Stimulated activated CD8-positive, alpha-beta memory T cell treated with anti-CD3 and anti-CD28 coated beads, Interleukin-15, amount 100 ng/mL, for 48 hours (primary cell): ENCODE measurements at regions not wholly inside any gene's neighbourhood (a gene's known extent, or its start where the extent isn't known, plus 50 kb on each side); places are given as distances from the start of the nearest gene placed in this dataset.

ENCODE experiments used
- DNase-seq, 2 donors: peaks; one replicate each; pipeline ENCODE4 v3.0.0-alpha.2; 2020; ENCODE audit warnings: low read depth in 2 of 2

- no peak for DNase-seq
Observed at GRCh38 chr22:19621373-19622060, 92.8 kb upstream of the SEPTIN5 start.

- no peak for DNase-seq
Observed at GRCh38 chr22:19622061-19622441, 92.3 kb upstream of the SEPTIN5 start.

GRCh38 chr22:19625331-19626041 lies 88.8 kb upstream of the SEPTIN5 start:
- DNase-seq = no peak

DNA sequence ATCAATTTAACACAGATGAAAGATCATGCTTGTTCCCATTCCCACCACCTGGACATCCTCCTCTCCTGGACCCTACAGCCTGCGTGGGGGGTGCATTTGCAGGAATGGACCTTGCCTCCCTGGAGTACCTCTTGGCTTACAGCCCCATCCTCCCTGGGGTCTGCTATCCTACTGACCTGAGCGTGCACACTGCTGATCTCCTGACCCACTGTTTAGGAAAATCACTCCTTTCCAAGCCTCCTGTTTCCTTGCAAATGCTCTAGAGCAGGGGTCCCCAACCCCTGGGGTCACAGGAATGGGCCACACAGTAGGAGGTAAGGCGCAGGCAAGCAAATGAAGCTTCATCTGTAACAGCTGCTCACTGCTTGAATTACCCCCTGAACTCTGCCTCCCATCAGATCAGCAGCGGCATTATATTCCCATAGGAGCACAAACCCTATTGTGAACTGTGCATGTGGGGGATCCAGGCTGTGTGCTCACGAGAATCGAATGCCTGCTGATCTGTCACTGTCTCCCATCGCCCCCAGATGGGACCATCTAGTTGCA lies 88.2 kb upstream of the SEPTIN5 start:
- DNase-seq = no peak

DNA sequence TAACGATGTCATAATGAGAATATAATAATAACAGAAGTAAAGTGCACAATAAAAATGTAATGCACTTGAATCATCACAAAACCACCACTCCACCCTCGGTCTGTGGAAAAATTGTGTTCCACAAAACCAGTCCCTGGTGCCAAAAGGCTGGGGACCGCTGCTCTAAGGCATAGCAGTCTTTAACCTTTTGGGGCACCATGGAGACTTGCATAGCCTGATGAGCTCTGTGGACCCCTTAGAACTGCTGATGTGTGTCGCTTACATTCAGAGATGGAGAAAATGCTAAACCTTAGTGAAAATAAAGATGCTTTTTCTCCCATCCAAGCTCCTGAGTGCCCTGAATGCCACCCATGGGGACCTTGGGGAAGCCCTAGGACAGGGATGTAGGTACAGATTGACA lies 87.6 kb upstream of the SEPTIN5 start:
- no peak for DNase-seq

GRCh38 chr22:19628038-19628776 lies 86.1 kb upstream of the SEPTIN5 start:
- DNase-seq = no peak

GRCh38 chr22:19629331-19629719 lies 85.0 kb upstream of the SEPTIN5 start:
- DNase-seq = no peak

DNA sequence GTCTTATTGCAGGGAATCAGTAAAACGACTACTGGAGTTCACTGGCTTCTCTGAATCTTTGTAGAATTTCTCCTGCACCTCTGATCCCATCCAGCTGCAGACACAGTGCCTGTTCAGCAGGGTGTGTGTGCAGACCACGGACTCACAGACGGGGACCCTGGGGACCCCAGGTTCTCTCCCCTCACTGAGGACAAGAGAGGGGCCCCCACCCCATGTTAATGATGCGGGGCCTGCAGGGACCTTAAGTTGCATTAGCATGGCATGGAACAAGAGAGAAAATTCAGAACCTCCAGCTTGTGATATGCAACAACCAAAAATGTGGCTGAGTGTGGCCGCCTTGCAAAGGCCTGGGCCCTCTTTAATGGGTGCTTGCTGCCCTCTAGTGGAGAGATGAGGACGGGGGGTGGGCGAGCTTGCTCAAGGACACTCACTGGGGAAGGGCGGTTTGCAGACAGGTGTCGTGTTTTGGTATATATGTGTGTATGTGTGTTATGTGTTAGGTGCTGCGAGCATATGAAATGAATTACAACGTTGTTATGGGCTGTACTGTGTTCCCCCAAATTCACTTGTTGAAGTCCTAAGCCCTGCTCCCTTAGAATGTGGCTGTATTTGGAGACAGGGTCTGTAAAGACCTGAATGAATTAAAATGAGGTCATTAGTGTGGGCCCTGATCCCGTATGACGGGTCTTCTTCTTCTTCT lies 84.4 kb upstream of the SEPTIN5 start:
- peak; percentile 60 to 65 for DNase-seq

GRCh38 chr22:19630614-19631013 lies 83.7 kb upstream of the SEPTIN5 start:
- DNase-seq = no peak

GRCh38 chr22:19631899-19632667 lies 82.2 kb upstream of the SEPTIN5 start:
- DNase-seq = no peak

- no peak for DNase-seq
Observed at GRCh38 chr22:19632668-19633148, 81.6 kb upstream of the SEPTIN5 start.

GRCh38 chr22:19634226-19634975 lies 79.9 kb upstream of the SEPTIN5 start:
- DNase-seq = no peak

DNA sequence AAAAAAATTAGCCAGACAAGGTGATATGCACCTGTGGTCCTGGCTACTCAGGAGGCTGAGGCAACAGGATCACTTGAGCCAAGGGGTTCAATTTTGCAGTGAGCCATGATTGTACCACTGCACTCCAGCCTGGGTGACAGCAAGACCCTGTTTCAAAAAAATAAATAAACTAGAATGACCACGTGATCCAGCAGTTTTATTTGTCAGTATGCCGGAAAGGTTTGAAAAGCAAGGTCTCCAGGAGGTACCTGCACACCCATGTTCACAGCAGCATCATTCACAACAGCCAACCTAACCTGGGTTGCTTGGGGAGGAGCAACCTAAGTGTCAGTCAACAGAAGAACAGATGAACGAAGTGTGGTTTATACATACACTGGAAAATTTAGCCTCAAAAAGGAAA lies 78.7 kb upstream of the SEPTIN5 start:
- no peak for DNase-seq

- DNase-seq = no peak
Observed at GRCh38 chr22:19636696-19637407, 77.5 kb upstream of the SEPTIN5 start.

DNA sequence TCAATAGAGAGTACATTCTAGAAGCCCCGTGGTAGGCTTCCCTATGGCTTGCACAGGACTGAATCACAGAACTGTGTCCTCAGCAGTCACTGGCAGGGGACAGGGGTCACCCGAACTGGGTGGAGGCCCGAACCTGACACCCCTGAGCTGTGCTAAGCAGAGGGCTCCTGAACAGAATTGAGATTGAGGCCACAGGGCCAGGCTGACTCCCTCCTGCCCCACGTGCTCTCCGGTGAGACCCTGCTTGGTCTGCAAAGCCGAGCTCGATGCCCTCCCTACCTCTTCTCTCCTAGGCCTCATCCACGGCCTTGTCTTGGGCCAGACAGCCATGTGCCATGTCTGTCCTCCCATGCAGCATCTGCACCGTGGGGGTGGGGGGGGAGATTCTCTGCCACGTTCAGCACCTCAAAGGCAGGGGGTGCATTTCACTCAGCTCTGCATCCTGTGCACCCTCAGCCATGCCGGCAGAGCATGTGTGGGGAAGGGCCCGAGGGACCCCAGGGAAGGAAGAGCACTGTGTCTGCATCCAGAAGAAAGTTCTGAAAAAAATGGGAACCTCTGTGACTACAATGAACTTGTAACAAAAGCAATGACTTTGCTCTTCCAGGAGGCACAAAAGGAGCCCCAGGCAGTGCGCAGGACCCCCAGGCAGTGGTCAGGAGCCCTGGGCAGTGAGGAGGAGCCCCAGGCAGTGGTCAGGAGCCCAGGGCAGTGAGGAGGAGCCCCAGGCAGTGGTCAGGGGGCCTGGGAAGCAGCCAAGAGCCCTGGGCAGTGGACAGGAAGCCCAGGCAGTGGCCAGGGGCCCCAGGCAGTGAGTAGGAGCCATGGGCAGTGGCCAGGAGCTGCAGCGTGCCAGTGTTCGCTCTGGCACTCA lies 76.7 kb upstream of the SEPTIN5 start:
- no peak for DNase-seq

DNA sequence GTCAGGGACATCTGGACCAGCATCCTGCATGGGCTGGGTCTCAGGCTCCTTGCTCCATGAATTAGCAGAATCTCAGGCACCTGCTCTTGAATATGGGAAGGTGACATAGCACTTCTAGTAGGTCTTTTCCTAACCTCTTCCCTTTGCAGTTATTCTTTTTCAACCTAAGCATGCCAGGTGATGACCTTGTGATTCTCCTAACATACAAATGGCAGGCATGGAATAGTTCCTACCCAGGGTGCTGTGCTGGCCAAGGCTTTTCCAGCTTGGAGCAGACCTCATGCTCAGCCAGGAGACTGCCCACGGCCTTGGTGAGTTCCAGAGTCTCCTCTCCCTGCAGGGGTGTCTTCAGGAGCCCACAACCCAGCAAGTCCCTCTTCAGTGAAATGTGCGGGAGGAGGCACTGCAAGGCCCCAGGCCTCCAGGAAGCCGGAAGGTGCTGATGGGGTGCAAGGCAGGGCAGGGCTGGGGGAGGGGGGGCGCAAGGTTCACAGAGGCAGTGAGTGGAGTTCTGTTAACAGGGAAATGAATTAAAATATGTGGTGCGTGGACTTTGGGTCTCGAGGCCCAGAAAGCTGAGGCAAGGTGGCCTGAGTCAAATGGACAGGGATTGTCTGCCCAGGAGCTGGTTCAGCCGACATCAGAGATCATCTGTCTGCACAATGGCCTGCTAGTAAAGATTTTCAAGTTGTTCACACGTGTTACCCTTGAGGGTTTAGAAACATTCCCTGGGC lies 75.9 kb upstream of the SEPTIN5 start:
- DNase-seq = no peak

DNA sequence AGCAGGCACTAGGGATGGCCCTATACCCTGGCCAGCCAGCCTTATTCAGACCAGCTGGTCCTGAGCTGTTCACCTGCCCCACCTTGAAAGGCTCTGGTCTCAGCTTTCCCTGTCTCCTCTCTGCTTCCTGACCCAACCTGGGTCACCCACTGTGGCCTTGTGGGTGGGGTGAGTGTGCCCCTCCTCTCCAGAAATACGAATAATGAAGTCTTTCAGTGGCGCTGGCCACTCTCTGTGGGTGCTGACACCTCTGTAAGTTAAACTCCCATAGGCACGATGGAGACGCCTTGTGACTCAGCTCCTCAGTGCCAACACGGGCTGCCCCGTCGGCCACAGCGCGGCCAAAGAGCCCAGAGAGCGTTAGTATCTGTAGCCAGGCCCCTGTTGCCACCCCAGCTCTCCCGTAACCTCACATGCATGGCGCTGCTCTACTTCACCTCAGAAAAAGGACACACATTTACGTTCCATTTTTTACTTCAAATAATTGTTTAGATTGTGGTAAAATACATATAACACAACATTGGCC lies 74.6 kb upstream of the SEPTIN5 start:
- DNase-seq = no peak

GRCh38 chr22:19640306-19640705 lies 74.0 kb upstream of the SEPTIN5 start:
- DNase-seq = no peak
